Activated CD8-positive, alpha-beta T cell treated with anti-CD3 and anti-CD28 coated beads for 36 hours (primary cell): ENCODE measurements at regions not wholly inside any gene's neighbourhood (a gene's known extent, or its start where the extent isn't known, plus 50 kb on each side); places are given as distances from the start of the nearest gene placed in this dataset.

Experiments
- ATAC-seq: fragments of 200-7000 bp; cut with Tn5 transposase; one replicate; pipeline ENCODE4 v1.10.0; 2021; ENCODE audit warnings: mild to moderate bottlenecking, moderate library complexity
- CTCF ChIA-PET: fragments of 350-600 bp; sonication (Branson Sonifier 250); formaldehyde crosslinking; loops from one replicate; lab custom pipeline; 2021; ENCODE audit warnings: antibody characterized with exemption; lab: Charles Lee
- POLR2A ChIA-PET: fragments of 350-600 bp; sonication (Branson Sonifier 250); formaldehyde crosslinking; loops from one replicate; lab custom pipeline; 2021; ENCODE audit warnings: antibody characterized with exemption; lab: Charles Lee
- DNase-seq: peaks from one replicate; pipeline ENCODE4 v3.0.0-alpha.2; 2020
- H3K27ac Mint-ChIP-seq: one replicate; pipeline ENCODE4 v1.8.0; 2021; ENCODE audit warnings: mild to moderate bottlenecking, mixed read lengths
- H3K27me3 Mint-ChIP-seq: one replicate; pipeline ENCODE4 v1.8.0; 2021; ENCODE audit warnings: mixed read lengths
- H3K36me3 Mint-ChIP-seq: one replicate; pipeline ENCODE4 v1.8.0; 2021; ENCODE audit warnings: low read depth, mixed read lengths
- H3K4me1 Mint-ChIP-seq: one replicate; pipeline ENCODE4 v1.8.0; 2021; ENCODE audit warnings: low read depth, mixed read lengths
- H3K4me3 Mint-ChIP-seq: one replicate; pipeline ENCODE4 v1.8.0; 2021; ENCODE audit warnings: mild to moderate bottlenecking, moderate library complexity, mixed read lengths
- H3K9me3 Mint-ChIP-seq: one replicate; pipeline ENCODE4 v1.8.0; 2021; ENCODE audit warnings: mixed read lengths
- CTCF ChIP-seq: fragments of 200-600 bp; IDR thresholded peaks from one replicate; pipeline ENCODE4 v1.8.0; 2022; ENCODE audit warnings: antibody characterized with exemption, mild to moderate bottlenecking
- intact Hi-C: fragments of 100-400 bp; cut with micrococcal nuclease; formaldehyde crosslinking; loops from one replicate; pipeline ENCODE4 v1.10.0; 2022

- Mint-ChIP-seq H3K27ac (no peak overlapping the region), H3K36me3 (no peaks in the 10 kb centered on the region), H3K4me3 (no peak overlapping the region), H3K4me1 (no peaks in the 10 kb centered on the region), H3K9me3 (no peaks in the 10 kb centered on the region), H3K27me3 (no peaks in the 10 kb centered on the region)
- DNase-seq (no peak), ATAC-seq (no peak)
- ChIA-PET POLR2A (no interaction called here), CTCF (interaction anchor here (1.0 kb wide), 1 partner anchor 10 kb away, joined by 3 read pairs; no protein-coding TSS in a partner anchor)
- intact Hi-C loops, result no loop called here
- no peak for TF ChIP-seq CTCF
Observed at GRCh38 chr6:74867291-74867690, 338.6 kb downstream of the COL12A1 start.

- TF ChIP-seq CTCF, result no peak
- ATAC-seq (no peak), DNase-seq (no peak)
- Mint-ChIP-seq H3K27ac (no peak overlapping the region), H3K4me3 (no peak overlapping the region), H3K36me3 (no peaks in the 10 kb centered on the region), H3K27me3 (no peaks in the 10 kb centered on the region), H3K9me3 (no peaks in the 10 kb centered on the region), H3K4me1 (no peaks in the 10 kb centered on the region)
- POLR2A ChIA-PET, result no interaction called here
- intact Hi-C loops, result no loop called here
- CTCF ChIA-PET, result no interaction called here
Observed at GRCh38 chr6:74863968-74864367, 341.9 kb downstream of the COL12A1 start.

- ATAC-seq (no peak), DNase-seq (no peak)
- Mint-ChIP-seq H3K27me3 (no peaks in the 10 kb centered on the region), H3K4me3 (no peak overlapping the region), H3K9me3 (no peaks in the 10 kb centered on the region), H3K4me1 (no peaks in the 10 kb centered on the region), H3K27ac (no peak overlapping the region), H3K36me3 (no peaks in the 10 kb centered on the region)
- ChIA-PET CTCF (no interaction called here), POLR2A (no interaction called here)
- intact Hi-C loops, result no loop called here
- no peak for TF ChIP-seq CTCF
Observed at GRCh38 chr6:74860456-74860855, 345.4 kb downstream of the COL12A1 start.

- no peak for DNase-seq
- CTCF ChIA-PET, result no interaction called here
Observed at GRCh38 chr6:74857157-74857556, 348.7 kb downstream of the COL12A1 start.

GRCh38 chr6:74853991-74854390 is 351.9 kb downstream of the COL12A1 start:
- Mint-ChIP-seq H3K27me3 (no peaks in the 10 kb centered on the region), H3K36me3 (no peaks in the 10 kb centered on the region), H3K27ac (no peak overlapping the region), H3K4me3 (no peak overlapping the region), H3K4me1 (no peaks in the 10 kb centered on the region), H3K9me3 (no peaks in the 10 kb centered on the region)
- intact Hi-C loops, result no loop called here
- DNase-seq (no peak), ATAC-seq (no peak)
- ChIA-PET CTCF (no interaction called here), POLR2A (no interaction called here)
- TF ChIP-seq CTCF, result no peak

More at GRCh38 chr6:74857157-74857556, 348.7 kb downstream of the COL12A1 start:
- POLR2A ChIA-PET, result no interaction called here
- Mint-ChIP-seq H3K9me3 (no peaks in the 10 kb centered on the region), H3K4me1 (no peaks in the 10 kb centered on the region), H3K36me3 (no peaks in the 10 kb centered on the region), H3K4me3 (no peak overlapping the region), H3K27ac (no peak overlapping the region), H3K27me3 (no peaks in the 10 kb centered on the region)
- ATAC-seq, result no peak
- no peak for TF ChIP-seq CTCF
- intact Hi-C loops, result no loop called here
